Inflammatory macrophage treated with lipopolysaccharide for 4 hours (primary cell): ENCODE measurements at regions not wholly inside any gene's neighbourhood (a gene's known extent, or its start where the extent isn't known, plus 50 kb on each side); places are given as distances from the start of the nearest gene placed in this dataset.
"Not testable (repeated sequence)": the region's sequence is repeated elsewhere in the genome, so short reads cannot be mapped to it uniquely, and the experiment has no call there.

Experiments
- DNase-seq: peaks from one replicate; pipeline ENCODE4 v3.0.0-alpha.2; 2020

GRCh38 chr1:48082271-48082962, 85.2 kb upstream of the TRABD2B start:
- no peak for DNase-seq

- no peak for DNase-seq
Observed at GRCh38 chr1:48080331-48081255, 83.4 kb upstream of the TRABD2B start.

GRCh38 chr1:48079096-48079495, 81.9 kb upstream of the TRABD2B start:
- no peak for DNase-seq

- DNase-seq: no peak
Observed at GRCh38 chr1:48077795-48078222, 80.6 kb upstream of the TRABD2B start.

- DNase-seq: no peak
Observed at GRCh38 chr1:48076017-48076416, 78.8 kb upstream of the TRABD2B start.

GRCh38 chr1:48073798-48074530, 76.8 kb upstream of the TRABD2B start:
- DNase-seq: no peak

GRCh38 chr1:48071513-48071912, 74.3 kb upstream of the TRABD2B start:
- no peak for DNase-seq

GRCh38 chr1:48070396-48070750, 73.2 kb upstream of the TRABD2B start:
- no peak for DNase-seq

- DNase-seq: no peak
Observed at GRCh38 chr1:48069662-48070395, 72.6 kb upstream of the TRABD2B start.

- no peak for DNase-seq
Observed at GRCh38 chr1:48068206-48068605, 71.0 kb upstream of the TRABD2B start.

- no peak for DNase-seq
Observed at GRCh38 chr1:48066936-48067335, 69.8 kb upstream of the TRABD2B start.

GRCh38 chr1:48064693-48065092, 67.5 kb upstream of the TRABD2B start:
- DNase-seq: not testable (repeated sequence)

GRCh38 chr1:48062353-48062752, 65.2 kb upstream of the TRABD2B start:
- no peak for DNase-seq

GRCh38 chr1:48061162-48062136, 64.3 kb upstream of the TRABD2B start:
- DNase-seq: peak; percentile 37

- DNase-seq: no peak
Observed at GRCh38 chr1:48059289-48059688, 62.1 kb upstream of the TRABD2B start.

- DNase-seq: no peak
Observed at GRCh38 chr1:48058135-48059025, 61.2 kb upstream of the TRABD2B start.

- DNase-seq: no peak
Observed at GRCh38 chr1:48057249-48057648, 60.1 kb upstream of the TRABD2B start.

- no peak for DNase-seq
Observed at GRCh38 chr1:48055876-48056764, 58.9 kb upstream of the TRABD2B start.

- DNase-seq: no peak
Observed at GRCh38 chr1:48054232-48054631, 57.0 kb upstream of the TRABD2B start.
